PC-3 (cell line): ENCODE measurements at regions not wholly inside any gene's neighbourhood (a gene's known extent, or its start where the extent isn't known, plus 50 kb on each side); places are given as distances from the start of the nearest gene placed in this dataset.

Experiments used
- EZH2 ChIP-seq: fragments of 300-600 bp; sonication (generic); IDR thresholded peaks from one replicate; pipeline ENCODE4 v1.6.1; 2017; ENCODE audit warnings: antibody characterized with exemption, mild to moderate bottlenecking, low read length; ENCODE audit not compliant: unreplicated experiment
- EZH2phosphoT487 ChIP-seq: fragments of 300-600 bp; sonication (generic); IDR thresholded peaks from 2 replicates; pipeline ENCODE4 v1.6.1; 2018; ENCODE audit warnings: mild to moderate bottlenecking, antibody characterized with exemption, low read length, borderline replicate concordance
- TF ChIP-seq, protein P1 (sequence below): fragments of 300-600 bp; sonication (generic); conservative IDR thresholded peaks from 2 replicates; pipeline ENCODE4 v1.5.1; 2017; ENCODE audit warnings: antibody characterized with exemption, low read depth, mild to moderate bottlenecking, low read length

DNA sequence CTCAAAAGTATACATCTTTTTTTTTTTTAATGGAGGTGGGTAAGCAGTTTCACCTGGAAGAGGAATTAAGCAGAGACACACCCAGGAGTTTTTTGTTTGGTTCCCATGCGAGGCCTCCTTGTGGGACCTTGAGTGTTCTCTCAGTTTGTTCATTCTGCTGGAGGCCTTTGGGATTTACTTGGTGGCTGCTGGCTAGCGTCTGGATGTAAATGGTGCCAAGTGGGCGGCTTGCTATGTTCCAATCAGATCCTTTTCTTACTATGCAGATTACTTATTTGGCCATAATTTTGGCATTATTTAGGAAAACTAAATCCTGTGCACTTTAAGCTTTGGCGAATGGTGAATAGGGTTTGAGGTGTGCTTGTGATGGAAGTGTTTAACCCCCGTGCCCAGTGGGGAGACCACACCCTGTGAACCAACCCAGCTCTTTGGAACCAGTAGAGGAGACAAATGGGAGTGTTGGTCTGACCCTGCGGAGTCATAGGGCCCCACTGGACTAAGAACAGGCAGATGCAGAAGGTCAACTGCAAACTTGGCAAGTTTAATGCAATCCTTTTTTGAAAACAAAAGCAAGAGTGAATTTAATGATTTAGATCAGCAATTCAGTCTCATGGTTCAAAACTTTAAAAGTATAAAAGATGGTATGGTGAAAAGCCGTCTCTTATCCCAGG lies 79.4 kb downstream of the EBLN2 start:
- TF ChIP-seq, protein P1, sequence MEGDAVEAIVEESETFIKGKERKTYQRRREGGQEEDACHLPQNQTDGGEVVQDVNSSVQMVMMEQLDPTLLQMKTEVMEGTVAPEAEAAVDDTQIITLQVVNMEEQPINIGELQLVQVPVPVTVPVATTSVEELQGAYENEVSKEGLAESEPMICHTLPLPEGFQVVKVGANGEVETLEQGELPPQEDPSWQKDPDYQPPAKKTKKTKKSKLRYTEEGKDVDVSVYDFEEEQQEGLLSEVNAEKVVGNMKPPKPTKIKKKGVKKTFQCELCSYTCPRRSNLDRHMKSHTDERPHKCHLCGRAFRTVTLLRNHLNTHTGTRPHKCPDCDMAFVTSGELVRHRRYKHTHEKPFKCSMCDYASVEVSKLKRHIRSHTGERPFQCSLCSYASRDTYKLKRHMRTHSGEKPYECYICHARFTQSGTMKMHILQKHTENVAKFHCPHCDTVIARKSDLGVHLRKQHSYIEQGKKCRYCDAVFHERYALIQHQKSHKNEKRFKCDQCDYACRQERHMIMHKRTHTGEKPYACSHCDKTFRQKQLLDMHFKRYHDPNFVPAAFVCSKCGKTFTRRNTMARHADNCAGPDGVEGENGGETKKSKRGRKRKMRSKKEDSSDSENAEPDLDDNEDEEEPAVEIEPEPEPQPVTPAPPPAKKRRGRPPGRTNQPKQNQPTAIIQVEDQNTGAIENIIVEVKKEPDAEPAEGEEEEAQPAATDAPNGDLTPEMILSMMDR: no peak
- TF ChIP-seq EZH2 (no peak), EZH2phosphoT487 (no peak)
